ENCODE measurements at regions not wholly inside any gene's neighbourhood (a gene's known extent, or its start where the extent isn't known, plus 50 kb on each side); places are given as distances from the start of the nearest gene placed in this dataset.

GRCh38 chr12:24473097-24473496 lies 475.8 kb downstream of the BCAT1 start:
- no peak for TF ChIP-seq CTCF (IDR thresholded peaks at IDR 0.05)
- TF ChIP-seq POLR2A (IDR thresholded peaks at IDR 0.05): no peak
- TF ChIP-seq POLR2AphosphoS5 (IDR thresholded peaks at IDR 0.05): no peak

Measured in stomach (tissue), 4 donors.